CD4-positive, alpha-beta T cell (primary cell): ENCODE measurements at regions not wholly inside any gene's neighbourhood (a gene's known extent, or its start where the extent isn't known, plus 50 kb on each side); places are given as distances from the start of the nearest gene placed in this dataset.
A peak's percentile ranks its signal among the peaks of the same experiment; 100 is the strongest.

Source experiments
- ATAC-seq: fragments of 200-7000 bp; cut with Tn5 transposase; one replicate; pipeline ENCODE4 v1.10.0; 2022; ENCODE audit warnings: mild to moderate bottlenecking; ENCODE audit not compliant: poor library complexity
- CTCF ChIA-PET: fragments of 350-600 bp; sonication (Branson Sonifier 250); formaldehyde crosslinking; loops from one replicate; lab custom pipeline; 2021; ENCODE audit warnings: antibody characterized with exemption, inconsistent platforms; lab: Charles Lee
- POLR2A ChIA-PET: fragments of 350-600 bp; sonication (Branson Sonifier 250); formaldehyde crosslinking; loops from one replicate; lab custom pipeline; 2021; ENCODE audit warnings: antibody characterized with exemption, inconsistent platforms; lab: Charles Lee
- DNase-seq, 14 experiments: peaks; one replicate each; pipeline ENCODE4 v3.0.0-alpha.2; 2013 to 2020; ENCODE audit warnings: mixed read lengths in 2 of 14
- H3K27ac ChIP-seq, 2 donors: one replicate each; pipeline versions ENCODE4 v1.5.1 to v1.7.0; 2013; ENCODE audit warnings: low read length in 2 of 2, low read depth in 1 of 2, mild to moderate bottlenecking in 1 of 2
- H3K27me3 ChIP-seq, 2 experiments: 1 replicate in 1 of 2; 2 replicates in 1 of 2; pipeline versions ENCODE4 v1.6.1 to v1.7.0; 2013; ENCODE audit warnings: low read length in 2 of 2, control low read depth in 1 of 2, mild to moderate bottlenecking in 1 of 2, moderate library complexity in 1 of 2; ENCODE audit not compliant: insufficient read depth in 2 of 2, control insufficient read depth in 1 of 2
- H3K36me3 ChIP-seq: one replicate; pipeline ENCODE4 v1.6.1; 2013; ENCODE audit warnings: low read length, control low read depth; ENCODE audit not compliant: insufficient read depth
- H3K4me1 ChIP-seq: one replicate; pipeline ENCODE4 v1.6.1; 2013; ENCODE audit warnings: low read length, control low read depth; ENCODE audit not compliant: insufficient read depth
- H3K4me3 ChIP-seq: one replicate; pipeline ENCODE4 v1.5.1; 2013; ENCODE audit warnings: mild to moderate bottlenecking, low read length, moderate library complexity
- H3K9me3 ChIP-seq, 2 experiments: 1 replicate in 1 of 2; 2 replicates in 1 of 2; pipeline versions ENCODE4 v1.6.1 to v1.7.0; 2013; ENCODE audit warnings: low read length in 2 of 2, mild to moderate bottlenecking in 2 of 2, control low read depth in 1 of 2, moderate library complexity in 1 of 2; ENCODE audit not compliant: control insufficient read depth in 1 of 2, insufficient read depth in 1 of 2
- H3K27ac Mint-ChIP-seq: one replicate; pipeline ENCODE4 v1.8.0; 2020; ENCODE audit warnings: mixed read lengths
- H3K27me3 Mint-ChIP-seq: one replicate; pipeline ENCODE4 v1.8.0; 2021; ENCODE audit warnings: mixed read lengths
- H3K36me3 Mint-ChIP-seq: one replicate; pipeline ENCODE4 v1.8.0; 2021; ENCODE audit warnings: low read depth, mixed read lengths
- H3K4me1 Mint-ChIP-seq: one replicate; pipeline ENCODE4 v1.8.0; 2021; ENCODE audit warnings: low read depth, mixed read lengths
- H3K4me3 Mint-ChIP-seq: one replicate; pipeline ENCODE4 v1.8.0; 2020; ENCODE audit warnings: mild to moderate bottlenecking, mixed read lengths
- H3K9me3 Mint-ChIP-seq: one replicate; pipeline ENCODE4 v1.8.0; 2020; ENCODE audit warnings: mixed read lengths
- CTCF ChIP-seq: fragments of 200-600 bp; IDR thresholded peaks from one replicate; pipeline ENCODE4 v1.8.0; 2022; ENCODE audit warnings: antibody characterized with exemption, mild to moderate bottlenecking
- intact Hi-C, 2 experiments: fragments of 100-400 bp; cut with DNase I in 1 of 2; cut with micrococcal nuclease in 1 of 2; formaldehyde crosslinking; loops; one replicate each; pipeline versions ENCODE4 v1.15.1 to v1.9.0; 2023 to 2025; cut with DNase I, micrococcal nuclease

GRCh38 chr20:36096435-36096834 lies 58.1 kb upstream of the EPB41L1 start:
- DNase-seq (no peak), ATAC-seq (no peak)
- no peak for TF ChIP-seq CTCF
- H3K9me3 ChIP-seq, result peaks cover 0 to 9% of the 10 kb centered on the region in 2 experiments
- H3K27ac ChIP-seq, result no peak overlapping the region
- ChIA-PET CTCF (no interaction called here), POLR2A (no interaction called here)
- intact Hi-C loops, result loop anchor here in 1 of 2 experiments (10.0 kb wide), 1 partner anchor 218 kb away; no protein-coding TSS in a partner anchor
- H3K4me1 ChIP-seq, result peaks cover 19% of the 10 kb centered on the region
- Mint-ChIP-seq H3K4me1 (peaks cover 16% of the 10 kb centered on the region), H3K27ac (no peak overlapping the region), H3K4me3 (peak overlapping the region; percentile 21), H3K36me3 (peaks cover 5% of the 10 kb centered on the region), H3K9me3 (no peaks in the 10 kb centered on the region), H3K27me3 (peaks cover 24% of the 10 kb centered on the region)
- H3K4me3 ChIP-seq, result no peak overlapping the region
- peaks cover 18 to 26% of the 10 kb centered on the region in 2 experiments for H3K27me3 ChIP-seq
- H3K36me3 ChIP-seq, result no peaks in the 10 kb centered on the region

GRCh38 chr20:36097337-36098151 lies 57.0 kb upstream of the EPB41L1 start:
- Histone ChIP-seq H3K4me3 (no peak overlapping the region), H3K36me3 (no peaks in the 10 kb centered on the region), H3K27me3 (peaks cover 11 to 20% of the 10 kb centered on the region in 2 experiments), H3K27ac (no peak overlapping the region), H3K9me3 (peaks cover 0 to 5% of the 10 kb centered on the region in 2 experiments), H3K4me1 (peaks cover 11% of the 10 kb centered on the region)
- intact Hi-C loops, result loop anchor here in 1 of 2 experiments (10.0 kb wide), 1 partner anchor 217 kb away; no protein-coding TSS in a partner anchor
- peaks cover 5% of the 10 kb centered on the region for H3K36me3 Mint-ChIP-seq
- TF ChIP-seq CTCF, result no peak
- POLR2A ChIA-PET, result no interaction called here
- ATAC-seq, result no peak
- CTCF ChIA-PET, result interaction anchor here (0.9 kb wide), 1 partner anchor 105 kb away, joined by 3 read pairs; no protein-coding TSS in a partner anchor
- no peak overlapping the region for H3K4me3 Mint-ChIP-seq
- no peaks in the 10 kb centered on the region for H3K9me3 Mint-ChIP-seq
- H3K27me3 Mint-ChIP-seq, result peaks cover 19% of the 10 kb centered on the region
- DNase-seq, result no peak
- peaks cover 11% of the 10 kb centered on the region for H3K4me1 Mint-ChIP-seq
- no peak overlapping the region for H3K27ac Mint-ChIP-seq

GRCh38 chr20:36098364-36098763 lies 56.2 kb upstream of the EPB41L1 start:
- no peak overlapping the region for H3K4me3 Mint-ChIP-seq
- Histone ChIP-seq H3K9me3 (no peaks in the 10 kb centered on the region), H3K27me3 (peaks cover 8 to 15% of the 10 kb centered on the region in 2 experiments), H3K36me3 (no peaks in the 10 kb centered on the region), H3K4me3 (no peak overlapping the region), H3K27ac (no peak overlapping the region), H3K4me1 (peaks cover 5% of the 10 kb centered on the region)
- no peak for TF ChIP-seq CTCF
- ChIA-PET CTCF (no interaction called here), POLR2A (no interaction called here)
- intact Hi-C loops, result loop anchor here in 1 of 2 experiments (10.0 kb wide), 1 partner anchor 216 kb away; no protein-coding TSS in a partner anchor
- H3K9me3 Mint-ChIP-seq, result no peaks in the 10 kb centered on the region
- H3K36me3 Mint-ChIP-seq, result no peaks in the 10 kb centered on the region
- peaks cover 12% of the 10 kb centered on the region for H3K27me3 Mint-ChIP-seq
- H3K27ac Mint-ChIP-seq, result no peak overlapping the region
- peaks cover 6% of the 10 kb centered on the region for H3K4me1 Mint-ChIP-seq
- ATAC-seq, result no peak
- peak in 2 of 14 experiments; percentile 43 to 53 for DNase-seq
